NCI-H226 (cell line): ENCODE measurements at regions not wholly inside any gene's neighbourhood (a gene's known extent, or its start where the extent isn't known, plus 50 kb on each side); places are given as distances from the start of the nearest gene placed in this dataset.

Experiments used
- DNase-seq: peaks from one replicate; pipeline ENCODE4 v3.0.0-alpha.2; 2015

GRCh38 chr12:68451261-68452077, 119.3 kb upstream of the MDM1 start:
- DNase-seq, result peak; percentile 97

- DNase-seq, result no peak
Measured at GRCh38 chr12:68452078-68452715, 120.0 kb upstream of the MDM1 start.

- no peak for DNase-seq
Measured at GRCh38 chr12:68453278-68453677, 121.1 kb upstream of the MDM1 start.

- DNase-seq, result no peak
Measured at GRCh38 chr12:68453876-68454275, 121.7 kb upstream of the MDM1 start.

GRCh38 chr12:68454892-68455291, 122.7 kb upstream of the MDM1 start:
- DNase-seq, result no peak

- no peak for DNase-seq
Measured at GRCh38 chr12:68455691-68456345, 123.7 kb upstream of the MDM1 start.

GRCh38 chr12:68458866-68459265, 126.7 kb upstream of the MDM1 start:
- no peak for DNase-seq

GRCh38 chr12:68460236-68460635, 128.1 kb upstream of the MDM1 start:
- no peak for DNase-seq

GRCh38 chr12:68461645-68462044, 129.5 kb upstream of the MDM1 start:
- DNase-seq, result no peak

GRCh38 chr12:68462803-68463202, 130.6 kb upstream of the MDM1 start:
- no peak for DNase-seq

- no peak for DNase-seq
Measured at GRCh38 chr12:68465227-68465626, 133.1 kb upstream of the MDM1 start.

GRCh38 chr12:68467514-68467913, 135.4 kb upstream of the MDM1 start:
- no peak for DNase-seq

- no peak for DNase-seq
Measured at GRCh38 chr12:68468036-68468435, 135.9 kb upstream of the MDM1 start.

- no peak for DNase-seq
Measured at GRCh38 chr12:68469113-68469512, 137.0 kb upstream of the MDM1 start.

GRCh38 chr12:68470664-68471328, 138.6 kb upstream of the MDM1 start:
- no peak for DNase-seq

- no peak for DNase-seq
Measured at GRCh38 chr12:68474467-68475204, 136.1 kb upstream of the RAP1B start.

- DNase-seq, result no peak
Measured at GRCh38 chr12:68476794-68477193, 133.9 kb upstream of the RAP1B start.

- DNase-seq, result peak; percentile 11
Measured at GRCh38 chr12:68477261-68477772, 133.4 kb upstream of the RAP1B start.

GRCh38 chr12:68477906-68478305, 132.8 kb upstream of the RAP1B start:
- no peak for DNase-seq

GRCh38 chr12:68478516-68479260, 132.0 kb upstream of the RAP1B start:
- DNase-seq, result no peak

GRCh38 chr12:68479261-68479895, 131.3 kb upstream of the RAP1B start:
- no peak for DNase-seq
